AG09319 (cell line): ENCODE measurements at regions not wholly inside any gene's neighbourhood (a gene's known extent, or its start where the extent isn't known, plus 50 kb on each side); places are given as distances from the start of the nearest gene placed in this dataset.

Experiments
- DNase-seq: peaks from one replicate; pipeline ENCODE4 v3.0.0-alpha.2; 2010; ENCODE audit warnings: low read depth; ENCODE audit errors: extremely low read depth
- CTCF ChIP-seq: IDR thresholded peaks from 2 replicates; pipeline ENCODE4 v1.5.1; 2011; ENCODE audit warnings: low read depth, mild to moderate bottlenecking, inconsistent platforms, low read length, moderate library complexity

- no peak for DNase-seq
- TF ChIP-seq CTCF: no peak
Observed at GRCh38 chr6:170211404-170212025, 79.4 kb downstream of the DLL1 start.

- DNase-seq: no peak
- TF ChIP-seq CTCF: no peak
Observed at GRCh38 chr6:170210651-170211403, 80.1 kb downstream of the DLL1 start.

- TF ChIP-seq CTCF: no peak
- DNase-seq: no peak
Observed at GRCh38 chr6:170210026-170210390, 80.9 kb downstream of the DLL1 start.

- no peak for DNase-seq
- no peak for TF ChIP-seq CTCF
Observed at GRCh38 chr6:170209354-170210025, 81.4 kb downstream of the DLL1 start.

- DNase-seq: no peak
- TF ChIP-seq CTCF: no peak
Observed at GRCh38 chr6:170208651-170209353, 82.1 kb downstream of the DLL1 start.

GRCh38 chr6:170208182-170208601 is 82.7 kb downstream of the DLL1 start:
- no peak for DNase-seq
- TF ChIP-seq CTCF: no peak
